ENCODE measurements at regions not wholly inside any gene's neighbourhood (a gene's known extent, or its start where the extent isn't known, plus 50 kb on each side); places are given as distances from the start of the nearest gene placed in this dataset.

DNA sequence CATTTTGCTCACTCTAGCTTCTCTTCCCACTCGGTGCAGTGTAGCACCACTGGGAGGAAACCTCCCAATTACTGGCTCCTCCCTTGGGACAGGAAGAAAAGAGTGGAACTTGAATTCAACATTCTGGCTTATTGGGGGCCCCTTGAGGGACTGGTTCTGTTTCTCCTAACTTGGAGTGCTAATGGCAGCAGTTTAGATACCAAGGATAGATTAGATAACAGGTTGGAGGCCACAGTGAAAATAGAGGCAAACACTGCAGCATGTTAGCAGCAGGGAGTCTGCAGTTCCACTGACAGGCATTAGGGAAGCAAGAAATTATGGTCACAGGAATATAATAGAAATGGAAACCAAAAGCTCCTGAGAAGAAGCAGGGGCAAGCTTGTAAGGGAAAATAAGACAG lies 322.0 kb downstream of the ABCC12 start:
- Histone ChIP-seq H3K4me2 (ENCODE audit: low read depth, low read length, poor library complexity, severe bottlenecking) (no peak overlapping the region), H3K4me3 (ENCODE audit: low read length, poor library complexity, severe bottlenecking) (no peak overlapping the region), H3K36me3 (ENCODE audit: insufficient read depth, low read length) (no peaks in the 10 kb centered on the region), H4K20me1 (ENCODE audit: insufficient read depth, low read length, poor library complexity, severe bottlenecking) (no peaks in the 10 kb centered on the region), H3K27me3 (ENCODE audit: insufficient read depth, low read length, poor library complexity, severe bottlenecking) (no peaks in the 10 kb centered on the region), H3K9me3 (ENCODE audit: insufficient read depth, low read depth, low read length) (peaks cover 11% of the 10 kb centered on the region; the same call in 1 of the 2 replicates), H2AFZ (ENCODE audit: low read length) (no peak overlapping the region), H3K9me2 (replicated peaks; ENCODE audit: low read depth, low read length) (no peaks in the 10 kb centered on the region), H3F3A (ENCODE audit: low read depth) (no peaks in the 10 kb centered on the region), H3K4me1 (ENCODE audit: insufficient read depth, low read length, poor library complexity, severe bottlenecking) (no peaks in the 10 kb centered on the region), H3K79me2 (ENCODE audit: insufficient read depth, low read length) (no peaks in the 10 kb centered on the region), H3K9ac (ENCODE audit: low read depth, low read length, poor library complexity, severe bottlenecking) (no peak overlapping the region)
- TF ChIP-seq, protein P1, sequence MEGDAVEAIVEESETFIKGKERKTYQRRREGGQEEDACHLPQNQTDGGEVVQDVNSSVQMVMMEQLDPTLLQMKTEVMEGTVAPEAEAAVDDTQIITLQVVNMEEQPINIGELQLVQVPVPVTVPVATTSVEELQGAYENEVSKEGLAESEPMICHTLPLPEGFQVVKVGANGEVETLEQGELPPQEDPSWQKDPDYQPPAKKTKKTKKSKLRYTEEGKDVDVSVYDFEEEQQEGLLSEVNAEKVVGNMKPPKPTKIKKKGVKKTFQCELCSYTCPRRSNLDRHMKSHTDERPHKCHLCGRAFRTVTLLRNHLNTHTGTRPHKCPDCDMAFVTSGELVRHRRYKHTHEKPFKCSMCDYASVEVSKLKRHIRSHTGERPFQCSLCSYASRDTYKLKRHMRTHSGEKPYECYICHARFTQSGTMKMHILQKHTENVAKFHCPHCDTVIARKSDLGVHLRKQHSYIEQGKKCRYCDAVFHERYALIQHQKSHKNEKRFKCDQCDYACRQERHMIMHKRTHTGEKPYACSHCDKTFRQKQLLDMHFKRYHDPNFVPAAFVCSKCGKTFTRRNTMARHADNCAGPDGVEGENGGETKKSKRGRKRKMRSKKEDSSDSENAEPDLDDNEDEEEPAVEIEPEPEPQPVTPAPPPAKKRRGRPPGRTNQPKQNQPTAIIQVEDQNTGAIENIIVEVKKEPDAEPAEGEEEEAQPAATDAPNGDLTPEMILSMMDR (conservative IDR thresholded peaks at IDR 0.05; ENCODE audit: low read length) = no peak
- no peak for TF ChIP-seq EZH2phosphoT487 (IDR thresholded peaks at IDR 0.05; ENCODE audit: borderline replicate concordance)

DNA sequence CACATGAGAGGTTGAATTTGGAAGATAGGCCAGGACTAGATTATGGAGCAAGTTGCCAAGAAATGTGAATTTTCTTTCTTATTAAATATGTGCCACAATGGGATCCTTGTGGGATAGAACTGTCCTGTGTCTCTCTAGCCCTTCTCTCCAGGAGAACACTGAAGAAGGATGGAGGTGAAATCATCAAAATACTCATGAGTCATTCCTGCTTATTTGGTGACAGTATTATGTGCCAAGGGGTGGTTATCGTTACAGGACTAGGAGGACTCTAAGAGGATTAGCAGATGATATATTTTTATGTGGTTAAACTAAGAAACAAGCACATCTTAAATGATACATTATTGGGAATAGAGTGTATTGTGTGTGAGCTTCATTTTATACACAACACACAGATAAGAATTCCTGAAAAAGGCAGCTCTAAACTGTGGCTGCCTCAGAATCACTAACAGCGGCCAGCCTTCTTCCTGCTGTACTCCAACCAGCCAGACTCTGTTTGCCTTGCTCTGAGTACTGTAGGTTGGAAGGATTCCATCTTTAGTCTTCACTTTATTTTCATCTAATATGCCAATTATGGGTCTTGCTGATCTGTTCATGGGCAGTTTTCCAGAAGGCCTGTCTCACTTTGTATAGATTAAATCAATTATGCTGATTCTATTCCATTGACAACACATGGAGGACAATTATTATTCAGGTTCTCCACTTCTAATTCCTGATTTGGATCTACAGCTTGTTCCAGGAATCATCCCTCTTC lies 325.8 kb downstream of the ABCC12 start:
- no peak overlapping the region for H3K4me3 ChIP-seq (ENCODE audit: low read length, poor library complexity, severe bottlenecking)
- no peak overlapping the region for H3K4me2 ChIP-seq (ENCODE audit: low read depth, low read length, poor library complexity, severe bottlenecking)
- H3K79me2 ChIP-seq (ENCODE audit: insufficient read depth, low read length) = no peaks in the 10 kb centered on the region
- H3K9me2 ChIP-seq (replicated peaks; ENCODE audit: low read depth, low read length) = no peaks in the 10 kb centered on the region
- H3K9ac ChIP-seq (ENCODE audit: low read depth, low read length, poor library complexity, severe bottlenecking) = no peak overlapping the region
- H3F3A ChIP-seq (ENCODE audit: low read depth) = no peaks in the 10 kb centered on the region
- no peaks in the 10 kb centered on the region for H4K20me1 ChIP-seq (ENCODE audit: insufficient read depth, low read length, poor library complexity, severe bottlenecking)
- H3K27me3 ChIP-seq (ENCODE audit: insufficient read depth, low read length, poor library complexity, severe bottlenecking) = no peaks in the 10 kb centered on the region
- H3K36me3 ChIP-seq (ENCODE audit: insufficient read depth, low read length) = no peaks in the 10 kb centered on the region
- no peak overlapping the region for H2AFZ ChIP-seq (ENCODE audit: low read length)
- no peaks in the 10 kb centered on the region for H3K4me1 ChIP-seq (ENCODE audit: insufficient read depth, low read length, poor library complexity, severe bottlenecking)
- TF ChIP-seq, protein P1 (conservative IDR thresholded peaks at IDR 0.05; ENCODE audit: low read length) = no peak
- TF ChIP-seq EZH2phosphoT487 (IDR thresholded peaks at IDR 0.05; ENCODE audit: borderline replicate concordance) = no peak
- peaks cover 11% of the 10 kb centered on the region; the same call in 1 of the 2 replicates for H3K9me3 ChIP-seq (ENCODE audit: insufficient read depth, low read depth, low read length)

DNA sequence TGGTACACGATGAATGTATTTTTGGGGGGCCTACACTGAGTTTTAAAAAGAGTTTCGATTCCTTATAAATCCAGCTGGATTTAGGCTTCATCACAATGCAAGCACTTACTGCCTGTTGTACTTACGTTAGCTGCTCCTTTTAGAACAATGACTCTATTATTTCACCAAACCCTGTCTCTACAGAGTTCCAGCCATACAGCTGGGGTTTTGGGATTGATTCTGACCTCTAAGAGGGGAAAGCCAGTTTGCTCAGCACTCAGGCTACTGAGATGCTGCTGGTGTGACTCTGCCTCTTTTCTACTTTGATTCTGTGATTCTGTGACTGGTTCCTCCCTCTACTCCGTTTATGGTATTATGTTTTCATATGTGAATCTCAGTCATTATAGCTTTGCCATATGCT lies 329.7 kb downstream of the ABCC12 start:
- H2AFZ ChIP-seq (ENCODE audit: low read length) = no peak overlapping the region
- no peaks in the 10 kb centered on the region for H3F3A ChIP-seq (ENCODE audit: low read depth)
- H3K9me2 ChIP-seq (replicated peaks; ENCODE audit: low read depth, low read length) = no peaks in the 10 kb centered on the region
- no peak for TF ChIP-seq EZH2phosphoT487 (IDR thresholded peaks at IDR 0.05; ENCODE audit: borderline replicate concordance)
- TF ChIP-seq, protein P1 (conservative IDR thresholded peaks at IDR 0.05; ENCODE audit: low read length) = no peak
- H3K4me3 ChIP-seq (ENCODE audit: low read length, poor library complexity, severe bottlenecking) = no peak overlapping the region
- no peak overlapping the region for H3K9ac ChIP-seq (ENCODE audit: low read depth, low read length, poor library complexity, severe bottlenecking)
- H3K27me3 ChIP-seq (ENCODE audit: insufficient read depth, low read length, poor library complexity, severe bottlenecking) = no peaks in the 10 kb centered on the region
- H3K4me1 ChIP-seq (ENCODE audit: insufficient read depth, low read length, poor library complexity, severe bottlenecking) = no peaks in the 10 kb centered on the region
- no peaks in the 10 kb centered on the region for H4K20me1 ChIP-seq (ENCODE audit: insufficient read depth, low read length, poor library complexity, severe bottlenecking)
- H3K36me3 ChIP-seq (ENCODE audit: insufficient read depth, low read length) = no peaks in the 10 kb centered on the region
- H3K4me2 ChIP-seq (ENCODE audit: low read depth, low read length, poor library complexity, severe bottlenecking) = no peak overlapping the region
- H3K79me2 ChIP-seq (ENCODE audit: insufficient read depth, low read length) = no peaks in the 10 kb centered on the region
- H3K9me3 ChIP-seq (ENCODE audit: insufficient read depth, low read depth, low read length) = no peaks in the 10 kb centered on the region; the same call in 1 of the 2 replicates

Data from Loucy (cell line).